ENCODE measurements at regions not wholly inside any gene's neighbourhood (a gene's known extent, or its start where the extent isn't known, plus 50 kb on each side); places are given as distances from the start of the nearest gene placed in this dataset.

- no peak for DNase-seq
Measured at GRCh38 chr4:89598602-89599001, 238.4 kb downstream of the SNCA start.

DNA sequence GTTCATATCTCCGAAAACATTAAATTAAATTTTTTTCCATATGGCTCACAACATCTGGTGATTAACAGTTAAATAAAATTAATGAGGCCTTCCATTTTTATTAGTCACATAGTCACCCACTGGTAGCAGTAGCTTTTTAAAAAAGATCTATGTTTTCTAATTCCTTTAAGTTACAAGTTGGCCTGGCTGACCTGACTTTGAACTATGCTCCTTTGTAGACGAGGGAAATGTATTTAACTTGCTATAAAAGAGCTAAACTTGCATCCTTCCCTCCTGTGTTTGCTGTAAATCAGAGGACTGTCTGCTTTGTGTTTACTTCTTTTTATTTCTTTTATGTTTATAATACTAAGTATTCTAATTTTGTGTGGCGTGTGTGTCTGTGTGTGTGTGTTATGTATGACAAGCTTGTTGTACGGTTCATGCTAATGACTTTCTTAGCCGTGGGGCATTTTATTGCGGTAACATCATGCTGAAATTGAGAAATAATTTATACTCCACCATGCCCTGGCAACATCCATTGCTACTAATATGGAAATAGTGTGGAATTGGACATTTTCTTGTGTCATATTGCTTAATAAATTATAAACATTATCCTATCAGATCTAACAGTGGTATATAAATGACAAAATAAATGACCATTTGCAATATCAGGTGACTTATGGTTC lies 241.7 kb downstream of the SNCA start:
- DNase-seq, result no peak

GRCh38 chr4:89590128-89590527 lies 246.8 kb downstream of the SNCA start:
- DNase-seq, result no peak

DNA sequence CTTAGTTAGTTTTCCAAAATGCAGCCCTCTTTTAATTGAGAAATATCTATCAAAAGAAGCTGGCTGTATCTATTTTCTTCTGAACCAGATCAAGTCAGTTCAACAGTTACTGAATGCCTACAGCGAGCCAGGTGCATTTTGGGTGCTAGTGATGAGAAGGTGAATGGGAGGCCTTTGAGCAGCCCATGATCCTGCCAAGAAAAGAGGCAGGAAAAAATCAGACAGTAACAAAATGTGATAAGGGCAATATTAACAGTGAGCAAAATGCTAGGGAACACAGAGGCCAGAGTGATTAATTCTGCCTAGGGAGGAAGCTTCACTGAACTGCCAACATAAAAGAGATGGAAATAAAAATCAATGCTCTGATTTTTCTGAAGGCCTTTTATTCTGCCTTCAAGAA lies 248.5 kb downstream of the SNCA start:
- no peak for DNase-seq

- no peak for DNase-seq
Measured at GRCh38 chr4:89587364-89587763, 249.6 kb downstream of the SNCA start.

GRCh38 chr4:89586864-89587263 lies 250.1 kb downstream of the SNCA start:
- no peak for DNase-seq

DNA sequence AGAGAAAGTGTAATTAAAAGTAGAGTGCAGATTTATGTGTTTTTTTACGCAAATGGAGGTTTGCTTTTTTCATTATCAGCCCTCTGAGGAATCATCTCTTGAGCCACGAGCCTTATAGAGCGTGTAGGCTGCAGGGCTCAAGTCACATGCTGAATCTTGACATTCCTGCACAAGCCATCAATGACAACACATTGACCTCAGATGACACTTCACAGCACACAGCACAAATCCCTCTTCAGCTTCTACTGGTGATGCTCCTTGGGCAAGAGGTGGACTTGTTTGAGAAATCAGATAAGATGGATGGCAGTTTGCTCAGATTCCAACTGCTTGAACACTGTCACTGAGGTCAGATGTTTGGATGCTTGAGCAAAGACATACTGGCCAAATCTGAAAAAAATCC lies 250.6 kb downstream of the SNCA start:
- no peak for DNase-seq

GRCh38 chr4:89582756-89583505 lies 254.0 kb downstream of the SNCA start:
- DNase-seq, result no peak

DNA sequence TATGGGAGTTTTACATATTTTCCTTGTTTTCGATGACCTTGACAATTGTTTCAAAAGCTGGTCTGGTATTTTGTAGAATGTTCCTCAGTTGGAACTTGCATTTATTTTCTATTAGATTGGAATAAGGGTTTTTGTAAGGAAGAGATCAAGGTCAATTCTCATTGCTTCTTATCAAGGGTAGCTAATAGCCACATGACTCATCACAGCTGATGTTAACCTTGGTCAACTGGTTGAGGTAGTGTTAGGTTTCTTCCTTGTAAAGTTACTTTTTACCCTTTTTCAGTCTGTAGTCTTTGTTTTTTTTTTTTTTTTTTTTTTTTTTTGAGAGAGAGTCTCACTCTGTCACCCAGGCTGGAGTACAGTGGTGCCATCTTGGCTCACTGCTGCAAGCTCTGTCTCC lies 257.2 kb downstream of the SNCA start:
- DNase-seq, result no peak

DNA sequence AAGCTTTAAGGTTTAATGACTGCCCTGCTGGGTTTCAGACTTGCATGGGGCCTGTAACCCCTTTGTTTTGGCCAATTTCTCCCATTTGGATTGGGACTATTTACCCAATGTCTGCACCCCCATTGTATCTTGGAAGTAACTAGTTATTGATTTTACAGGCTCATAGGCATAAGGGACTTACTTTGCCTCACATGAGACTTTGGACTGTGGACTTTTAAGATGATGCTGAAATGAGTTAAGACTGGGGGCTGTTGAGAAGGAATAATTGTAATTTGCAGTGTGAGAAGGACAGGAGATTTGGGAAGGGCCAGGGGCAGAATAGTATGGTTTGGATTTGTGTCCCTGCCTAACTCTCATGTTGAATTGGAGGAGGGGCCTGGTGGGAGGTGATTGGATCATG lies 260.7 kb downstream of the SNCA start:
- no peak for DNase-seq

- no peak for DNase-seq
Measured at GRCh38 chr4:89575840-89576239, 261.1 kb downstream of the SNCA start.

- DNase-seq, result no peak
Measured at GRCh38 chr4:89574176-89574575, 262.8 kb downstream of the SNCA start.

DNA sequence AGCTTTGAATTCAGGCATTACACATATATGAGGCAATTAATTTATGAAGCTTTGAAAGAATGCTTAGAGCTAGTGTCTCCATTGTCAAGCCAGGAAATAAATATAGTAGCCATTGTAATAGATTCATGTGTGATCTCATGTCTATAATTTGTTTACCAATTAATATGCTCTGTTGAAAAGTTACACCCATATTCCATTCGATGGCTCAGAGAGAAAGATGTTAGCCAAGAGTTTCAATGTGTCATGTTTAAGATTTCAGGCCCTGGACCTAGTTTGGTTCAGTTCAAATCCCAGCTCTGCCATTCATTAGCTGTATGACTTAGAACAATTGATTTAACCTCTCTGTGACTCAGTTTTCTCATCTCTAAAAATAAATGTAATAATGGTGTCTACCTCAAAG lies 263.3 kb downstream of the SNCA start:
- no peak for DNase-seq

- peak; percentile 72 for DNase-seq
Measured at GRCh38 chr4:89572224-89572858, 264.6 kb downstream of the SNCA start.

DNA sequence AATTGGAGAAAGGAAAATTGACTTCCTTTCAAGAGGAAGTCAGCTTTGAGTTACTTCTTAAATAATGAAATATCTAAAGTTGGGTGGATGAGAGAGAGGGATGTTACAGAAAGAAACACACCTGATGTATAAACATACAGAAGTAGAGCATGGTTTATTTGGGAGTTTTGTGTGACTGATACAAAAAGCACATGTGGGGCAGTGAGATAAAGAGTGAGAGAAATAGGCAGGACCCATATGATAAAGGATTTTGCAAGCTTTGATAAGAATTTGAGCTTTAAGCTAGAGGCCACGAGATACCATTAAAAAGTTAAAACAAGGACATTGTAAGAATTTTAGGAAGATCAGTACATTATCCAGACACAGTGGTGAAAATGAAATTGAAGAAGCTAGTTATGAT lies 263.3 kb upstream of the GPRIN3 start:
- no peak for DNase-seq

DNA sequence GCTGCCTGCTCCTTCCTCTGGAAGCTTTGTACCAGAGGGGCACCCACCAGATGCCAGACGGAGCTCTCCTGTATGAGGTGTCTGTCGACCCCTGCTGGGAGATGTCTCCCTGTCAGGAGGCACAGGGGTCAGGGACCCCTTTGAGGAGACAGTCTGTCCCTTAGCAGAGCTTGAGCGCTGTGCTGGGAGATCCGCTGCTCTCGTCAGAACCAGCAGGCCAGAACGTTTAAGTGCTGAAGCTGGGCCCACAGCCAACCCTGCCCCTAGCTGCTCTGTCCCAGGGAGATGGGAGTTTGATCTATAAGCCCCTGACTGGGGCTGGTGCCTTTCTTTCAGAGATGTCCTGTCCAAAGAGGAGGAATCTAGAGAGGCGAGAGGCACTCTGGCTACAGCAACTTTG lies 260.3 kb upstream of the GPRIN3 start:
- DNase-seq, result no peak

GRCh38 chr4:89563431-89563830 lies 255.8 kb upstream of the GPRIN3 start:
- no peak for DNase-seq

DNA sequence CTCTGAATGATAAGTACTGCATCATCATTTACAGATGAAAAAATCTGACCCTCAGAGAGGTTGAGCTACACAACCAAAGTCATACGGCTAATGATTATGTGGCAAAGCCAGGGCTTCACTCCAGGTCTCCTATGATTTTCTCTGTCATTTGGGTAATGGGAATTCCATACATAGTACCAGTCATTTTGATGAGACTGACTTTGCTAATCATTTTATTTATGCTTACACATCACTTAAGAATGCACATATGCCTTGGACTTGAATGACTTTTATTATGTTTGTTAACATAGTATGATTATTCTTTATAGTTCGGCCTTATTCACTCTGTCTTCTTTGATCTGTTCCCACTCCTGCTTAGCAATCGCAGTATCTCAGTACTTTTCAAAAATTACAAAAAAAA lies 255.1 kb upstream of the GPRIN3 start:
- no peak for DNase-seq

DNA sequence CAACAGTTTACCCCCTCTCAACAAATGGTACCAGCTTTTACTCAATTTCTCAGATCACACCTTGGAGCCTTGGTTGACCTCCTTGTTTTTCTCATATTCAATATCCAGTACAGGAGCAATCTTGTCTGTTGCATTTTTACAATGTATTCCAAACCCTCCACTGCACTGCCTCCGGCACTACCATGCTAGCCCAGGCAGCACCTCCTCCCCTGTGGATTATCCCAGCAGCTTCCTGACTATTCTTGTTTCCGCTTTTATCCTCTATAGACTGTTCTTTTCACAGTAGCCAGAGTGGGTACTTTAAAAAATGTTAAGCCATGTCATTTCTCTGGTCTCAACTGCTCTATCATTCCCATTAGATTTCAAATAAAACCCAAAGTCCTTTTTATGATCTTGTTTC lies 253.4 kb upstream of the GPRIN3 start:
- no peak for DNase-seq

DNA sequence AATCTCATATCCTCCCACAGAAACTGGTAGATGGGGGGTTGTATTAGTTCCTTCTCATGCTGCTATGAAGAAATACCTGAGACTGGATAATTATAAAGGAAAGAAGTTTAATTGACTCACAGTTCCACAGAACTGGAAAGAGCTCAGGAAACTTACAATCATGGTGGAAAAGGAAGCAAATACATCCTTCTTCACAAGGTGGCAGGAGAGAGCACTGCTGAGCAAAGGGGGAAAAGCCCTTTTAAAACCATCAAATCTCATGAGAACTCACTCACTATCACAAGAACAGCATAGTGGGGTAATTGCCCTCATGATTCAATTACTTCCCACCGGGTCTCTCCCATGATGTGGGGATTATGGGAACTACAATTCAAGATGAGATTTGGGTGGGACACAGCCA lies 250.5 kb upstream of the GPRIN3 start:
- no peak for DNase-seq

DNA sequence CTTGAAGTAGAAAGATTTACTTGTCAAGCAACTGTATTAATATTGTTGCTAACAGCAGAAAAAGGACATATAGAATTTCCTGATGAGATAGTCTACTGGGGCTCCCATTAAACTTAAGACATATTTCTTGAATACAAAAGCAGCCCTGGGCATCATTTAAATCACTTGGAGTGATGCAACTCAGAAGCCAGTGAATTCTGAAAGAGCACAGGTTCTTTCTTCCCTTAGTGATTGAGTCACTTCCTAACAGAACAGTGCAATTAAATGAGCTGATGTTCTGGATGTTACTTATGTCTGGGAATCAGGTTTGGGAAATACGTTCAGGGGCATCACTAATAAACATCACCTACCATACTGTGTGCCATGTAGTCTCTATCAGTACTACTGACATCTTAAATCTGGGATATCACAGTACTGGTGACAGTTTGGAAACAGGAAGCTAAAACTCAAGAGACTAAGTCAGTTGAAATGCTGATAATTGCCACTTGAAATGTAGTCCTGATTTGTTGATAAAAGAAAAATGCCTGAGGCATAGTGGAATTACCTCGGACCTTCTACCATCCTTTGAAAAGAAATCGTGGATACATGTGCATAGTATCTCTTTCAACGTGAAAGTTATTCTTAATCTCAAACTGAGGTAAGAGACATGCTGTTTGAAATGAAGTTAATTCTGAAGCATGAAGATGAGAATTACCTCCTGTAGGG lies 249.2 kb upstream of the GPRIN3 start:
- DNase-seq, result no peak

DNA sequence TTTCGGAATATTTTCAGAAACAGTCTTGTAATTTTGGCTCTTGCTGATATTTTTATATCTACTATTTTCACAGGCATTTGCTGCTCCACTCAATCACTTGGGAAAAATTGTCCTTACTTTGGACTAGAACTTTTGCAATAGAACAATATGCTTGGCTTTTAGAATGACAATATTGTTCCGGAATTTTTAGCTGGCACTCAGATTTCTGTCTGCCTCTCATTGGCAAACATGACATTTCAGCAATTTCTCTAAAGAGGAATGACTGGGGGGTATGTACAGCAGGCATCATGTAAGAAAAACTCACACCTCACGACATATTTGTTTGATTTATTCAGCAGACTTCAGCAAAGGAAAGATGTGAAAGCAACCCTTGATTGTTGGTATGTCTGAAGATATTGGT lies 243.6 kb upstream of the GPRIN3 start:
- DNase-seq, result no peak

- DNase-seq, result no peak
Measured at GRCh38 chr4:89549907-89550306, 242.3 kb upstream of the GPRIN3 start.

DNA sequence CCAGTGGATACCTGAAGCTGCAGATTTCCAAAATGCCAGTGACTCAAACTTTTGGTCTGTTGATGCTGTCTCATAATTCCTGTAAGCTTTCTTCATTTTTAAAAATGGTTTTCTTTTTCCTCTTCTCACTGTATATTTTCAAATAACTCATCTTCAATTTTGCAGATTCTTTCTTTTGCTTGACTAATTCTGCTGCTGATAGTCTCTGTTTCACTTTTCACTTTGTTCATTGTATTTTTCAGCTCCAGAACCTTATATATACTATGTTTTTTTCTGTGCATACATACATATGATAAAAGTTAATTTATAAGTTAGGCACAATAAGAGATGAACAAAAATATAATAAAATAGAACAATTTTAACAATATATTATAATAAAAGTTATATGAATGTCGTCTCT lies 237.7 kb upstream of the GPRIN3 start:
- DNase-seq, result no peak

Measured in DMS79 (cell line).